Astrocyte (in vitro differentiated cells and primary cell): ENCODE measurements at regions not wholly inside any gene's neighbourhood (a gene's known extent, or its start where the extent isn't known, plus 50 kb on each side); places are given as distances from the start of the nearest gene placed in this dataset.

Source experiments
- DNase-seq: peaks from one replicate; pipeline ENCODE4 v3.0.0-alpha.2; 2010; ENCODE audit warnings: low read depth
- FAIRE-seq: peaks from 2 replicates; lab custom pipeline; 2011; peaks lifted over from hg19 to GRCh38; lab: Jason Lieb, UNC
- H2AFZ ChIP-seq: 2 replicates; pipeline ENCODE4 v1.6.0; 2012; ENCODE audit warnings: low read depth, low read length, inconsistent platforms
- H3K27ac ChIP-seq: 2 replicates; pipeline ENCODE4 v1.5.1; 2011; ENCODE audit warnings: low read depth, low read length, inconsistent platforms
- H3K27me3 ChIP-seq: 2 replicates; pipeline ENCODE4 v1.6.0; 2011; ENCODE audit warnings: low read length, inconsistent platforms; ENCODE audit not compliant: insufficient read depth
- H3K36me3 ChIP-seq: 2 replicates; pipeline ENCODE4 v1.5.1; 2011; ENCODE audit warnings: low read length, inconsistent platforms; ENCODE audit not compliant: insufficient read depth
- H3K4me1 ChIP-seq: 2 replicates; pipeline ENCODE4 v1.5.1; 2011; ENCODE audit warnings: low read length, inconsistent platforms; ENCODE audit not compliant: insufficient read depth
- H3K4me2 ChIP-seq: 2 replicates; pipeline ENCODE4 v1.6.0; 2012; ENCODE audit warnings: low read length, inconsistent platforms
- H3K4me3 ChIP-seq: 2 replicates; pipeline ENCODE4 v1.5.1; 2011; ENCODE audit warnings: low read depth, mild to moderate bottlenecking, low read length, inconsistent platforms; ENCODE audit not compliant: insufficient read depth
- H3K79me2 ChIP-seq: 2 replicates; pipeline ENCODE4 v1.6.0; 2012; ENCODE audit warnings: mild to moderate bottlenecking, low read length, inconsistent platforms; ENCODE audit not compliant: insufficient read depth
- H3K9ac ChIP-seq: 2 replicates; pipeline ENCODE4 v1.6.0; 2012; ENCODE audit warnings: mild to moderate bottlenecking, low read length, inconsistent platforms
- H3K9me3 ChIP-seq: 2 replicates; pipeline ENCODE4 v1.5.1; 2012; ENCODE audit warnings: low read depth, mild to moderate bottlenecking, low read length, inconsistent platforms; ENCODE audit not compliant: insufficient read depth
- H4K20me1 ChIP-seq: 2 replicates; pipeline ENCODE4 v1.6.0; 2012; ENCODE audit warnings: low read length, inconsistent platforms; ENCODE audit not compliant: insufficient read depth
- H3K27ac Mint-ChIP-seq: one replicate; pipeline ENCODE4 v1.8.0; 2021; ENCODE audit warnings: mild to moderate bottlenecking, mixed read lengths; ENCODE audit not compliant: unreplicated experiment
- H3K27me3 Mint-ChIP-seq: one replicate; pipeline ENCODE4 v1.8.0; 2021; ENCODE audit warnings: low read depth, mixed read lengths; ENCODE audit not compliant: unreplicated experiment
- H3K36me3 Mint-ChIP-seq: one replicate; pipeline ENCODE4 v1.8.0; 2021; ENCODE audit warnings: low read depth, mixed read lengths; ENCODE audit not compliant: unreplicated experiment
- H3K4me1 Mint-ChIP-seq: one replicate; pipeline ENCODE4 v1.8.0; 2021; ENCODE audit warnings: low read depth, mixed read lengths; ENCODE audit not compliant: unreplicated experiment
- H3K4me3 Mint-ChIP-seq: one replicate; pipeline ENCODE4 v1.8.0; 2021; ENCODE audit warnings: mild to moderate bottlenecking, moderate library complexity, mixed read lengths; ENCODE audit not compliant: unreplicated experiment
- H3K9me3 Mint-ChIP-seq: one replicate; pipeline ENCODE4 v1.8.0; 2021; ENCODE audit warnings: mild to moderate bottlenecking, mixed read lengths; ENCODE audit not compliant: unreplicated experiment
- EZH2 ChIP-seq: IDR thresholded peaks from 2 replicates; pipeline ENCODE4 v1.6.1; 2012; ENCODE audit warnings: mild to moderate bottlenecking, low read length, inconsistent platforms; ENCODE audit not compliant: insufficient read depth
- TF ChIP-seq, protein P1 (sequence below): IDR thresholded peaks from 2 replicates; pipeline ENCODE4 v1.5.1; 2011; ENCODE audit warnings: low read depth, mild to moderate bottlenecking, inconsistent platforms, low read length, moderate library complexity; ENCODE audit not compliant: insufficient read depth

DNA sequence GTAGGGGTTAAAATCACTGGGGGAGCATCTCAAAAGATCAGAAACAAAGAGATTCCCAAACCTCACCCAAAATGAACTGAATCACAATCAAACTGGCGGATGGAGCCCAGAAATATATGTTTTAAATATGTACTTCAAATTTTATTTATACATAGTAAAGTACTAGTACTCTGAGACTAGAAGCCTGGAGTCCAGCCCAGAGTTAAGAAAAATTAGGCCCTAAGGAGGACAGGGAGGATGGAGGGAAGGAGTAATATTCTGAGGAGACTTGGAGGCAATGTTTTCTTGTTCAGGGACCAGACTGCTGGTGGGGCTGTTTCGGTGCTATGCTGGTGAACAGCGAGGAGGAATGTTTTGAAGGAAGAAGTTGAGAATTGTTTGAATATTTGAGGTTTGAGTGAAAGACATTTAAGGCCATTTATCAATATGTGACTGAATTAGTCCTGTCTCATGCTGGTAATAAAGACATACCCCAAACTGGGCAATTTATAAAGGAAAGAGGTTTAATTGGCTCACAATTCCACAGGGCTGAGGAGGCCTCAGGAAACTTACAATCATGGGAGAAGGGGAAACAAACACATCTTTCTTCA is 552.4 kb upstream of the DAB2 start:
- no peaks in the 10 kb centered on the region for H3K36me3 Mint-ChIP-seq
- no peak for TF ChIP-seq EZH2
- TF ChIP-seq, protein P1, sequence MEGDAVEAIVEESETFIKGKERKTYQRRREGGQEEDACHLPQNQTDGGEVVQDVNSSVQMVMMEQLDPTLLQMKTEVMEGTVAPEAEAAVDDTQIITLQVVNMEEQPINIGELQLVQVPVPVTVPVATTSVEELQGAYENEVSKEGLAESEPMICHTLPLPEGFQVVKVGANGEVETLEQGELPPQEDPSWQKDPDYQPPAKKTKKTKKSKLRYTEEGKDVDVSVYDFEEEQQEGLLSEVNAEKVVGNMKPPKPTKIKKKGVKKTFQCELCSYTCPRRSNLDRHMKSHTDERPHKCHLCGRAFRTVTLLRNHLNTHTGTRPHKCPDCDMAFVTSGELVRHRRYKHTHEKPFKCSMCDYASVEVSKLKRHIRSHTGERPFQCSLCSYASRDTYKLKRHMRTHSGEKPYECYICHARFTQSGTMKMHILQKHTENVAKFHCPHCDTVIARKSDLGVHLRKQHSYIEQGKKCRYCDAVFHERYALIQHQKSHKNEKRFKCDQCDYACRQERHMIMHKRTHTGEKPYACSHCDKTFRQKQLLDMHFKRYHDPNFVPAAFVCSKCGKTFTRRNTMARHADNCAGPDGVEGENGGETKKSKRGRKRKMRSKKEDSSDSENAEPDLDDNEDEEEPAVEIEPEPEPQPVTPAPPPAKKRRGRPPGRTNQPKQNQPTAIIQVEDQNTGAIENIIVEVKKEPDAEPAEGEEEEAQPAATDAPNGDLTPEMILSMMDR = no peak
- no peak overlapping the region for H3K4me2 ChIP-seq

DNA sequence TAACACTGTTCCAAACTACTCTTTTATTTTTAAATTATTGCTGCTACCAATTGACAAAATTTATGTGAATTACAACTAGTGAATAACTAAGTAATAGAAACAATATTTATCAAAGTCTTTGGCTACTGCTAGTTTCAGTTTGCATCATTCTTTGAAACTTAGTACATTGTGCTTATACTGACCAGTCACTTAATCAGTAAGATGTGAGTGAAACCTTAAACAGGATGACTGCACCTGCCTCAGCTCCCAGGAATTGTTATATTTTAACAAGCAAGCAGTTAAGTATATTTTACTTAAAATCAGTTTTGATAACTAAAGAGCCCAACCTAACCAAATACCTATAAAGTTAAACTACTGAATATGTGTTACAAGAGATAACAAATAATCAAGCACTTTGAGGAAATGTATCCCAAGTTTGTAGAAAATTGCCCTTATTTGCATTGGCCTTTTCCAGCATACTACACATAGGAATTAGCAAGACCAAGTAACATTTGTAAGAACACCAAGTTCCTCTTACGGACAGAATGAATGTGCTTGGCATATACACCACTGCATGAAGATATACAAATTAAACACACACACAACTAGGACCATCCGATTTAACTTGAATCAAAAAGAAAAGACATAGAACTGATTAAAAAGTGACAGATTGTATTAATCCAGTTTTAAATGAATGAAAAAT is 545.5 kb upstream of the DAB2 start:
- Histone ChIP-seq H3K27ac (no peak overlapping the region), H3K9me3 (no peaks in the 10 kb centered on the region), H3K36me3 (no peaks in the 10 kb centered on the region), H3K4me2 (no peak overlapping the region), H4K20me1 (no peaks in the 10 kb centered on the region), H3K4me1 (no peaks in the 10 kb centered on the region), H3K4me3 (no peak overlapping the region), H2AFZ (no peak overlapping the region), H3K27me3 (no peaks in the 10 kb centered on the region), H3K79me2 (no peaks in the 10 kb centered on the region), H3K9ac (no peak overlapping the region)
- Mint-ChIP-seq H3K4me1 (no peaks in the 10 kb centered on the region), H3K36me3 (no peaks in the 10 kb centered on the region), H3K9me3 (no peaks in the 10 kb centered on the region), H3K4me3 (no peak overlapping the region), H3K27ac (no peak overlapping the region), H3K27me3 (peaks cover 2% of the 10 kb centered on the region)
- TF ChIP-seq, protein P1 = no peak
- DNase-seq = no peak
- no peak for FAIRE-seq

More for the DNA sequence above, 552.4 kb upstream of the DAB2 start:
- no peaks in the 10 kb centered on the region for H3K9me3 Mint-ChIP-seq
- DNase-seq = no peak
- Histone ChIP-seq H3K79me2 (no peaks in the 10 kb centered on the region), H3K4me1 (no peaks in the 10 kb centered on the region), H2AFZ (no peak overlapping the region), H3K27me3 (no peaks in the 10 kb centered on the region), H3K9me3 (no peaks in the 10 kb centered on the region), H3K4me3 (no peak overlapping the region), H4K20me1 (no peaks in the 10 kb centered on the region), H3K36me3 (no peaks in the 10 kb centered on the region), H3K27ac (no peak overlapping the region), H3K9ac (no peak overlapping the region)
- no peak for FAIRE-seq
- H3K27me3 Mint-ChIP-seq = no peaks in the 10 kb centered on the region
- H3K4me1 Mint-ChIP-seq = peaks cover 4% of the 10 kb centered on the region
- H3K4me3 Mint-ChIP-seq = no peak overlapping the region
- peak overlapping the region; percentile 21 for H3K27ac Mint-ChIP-seq

DNA sequence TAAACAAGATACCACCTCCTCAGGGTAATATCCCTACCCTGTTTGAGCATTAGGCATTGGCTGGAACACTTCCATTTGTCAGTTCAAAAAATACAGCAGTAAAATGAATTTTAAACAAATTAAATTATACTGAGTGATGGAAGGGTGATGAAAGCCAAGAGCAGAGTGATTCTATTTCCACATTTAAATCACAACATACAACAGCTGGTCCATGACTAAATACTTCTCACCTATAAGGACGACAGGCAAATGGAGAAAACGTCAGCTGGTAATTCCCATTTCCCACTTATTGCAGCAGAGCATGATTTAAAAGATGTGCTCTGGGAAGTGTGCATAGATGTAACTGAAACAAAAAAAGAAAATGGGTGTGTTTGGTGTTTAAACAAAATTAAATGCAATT is 543.6 kb upstream of the DAB2 start:
- no peaks in the 10 kb centered on the region for H3K9me3 Mint-ChIP-seq
- Histone ChIP-seq H3K27ac (no peak overlapping the region), H3K4me3 (no peak overlapping the region), H3K36me3 (no peaks in the 10 kb centered on the region), H2AFZ (no peak overlapping the region), H3K4me1 (no peaks in the 10 kb centered on the region), H4K20me1 (no peaks in the 10 kb centered on the region), H3K4me2 (no peak overlapping the region), H3K27me3 (no peaks in the 10 kb centered on the region), H3K79me2 (no peaks in the 10 kb centered on the region), H3K9me3 (no peaks in the 10 kb centered on the region), H3K9ac (no peak overlapping the region)
- no peak overlapping the region for H3K27ac Mint-ChIP-seq
- no peak for TF ChIP-seq EZH2
- TF ChIP-seq, protein P1 = no peak
- H3K4me1 Mint-ChIP-seq = no peaks in the 10 kb centered on the region
- DNase-seq (no peak), FAIRE-seq (no peak)
- H3K27me3 Mint-ChIP-seq = peaks cover 2% of the 10 kb centered on the region
- H3K36me3 Mint-ChIP-seq = no peaks in the 10 kb centered on the region
- H3K4me3 Mint-ChIP-seq = no peak overlapping the region
